H1 (cell line): ENCODE measurements at regions not wholly inside any gene's neighbourhood (a gene's known extent, or its start where the extent isn't known, plus 50 kb on each side); places are given as distances from the start of the nearest gene placed in this dataset.

ENCODE experiments used
- CEBPB ChIP-seq: IDR thresholded peaks from 2 replicates; pipeline ENCODE4 v1.6.1; 2012; ENCODE audit warnings: low read depth, low read length
- KDM5A ChIP-seq: fragments of 200-600 bp; IDR thresholded peaks from 2 replicates; pipeline ENCODE4 v1.7.1; 2012; ENCODE audit warnings: mild to moderate bottlenecking, low read length, inconsistent platforms, mixed read lengths
- NANOG ChIP-seq: IDR thresholded peaks from 2 replicates; pipeline ENCODE4 v1.6.1; 2011; ENCODE audit warnings: low read length, low read depth, mild to moderate bottlenecking, inconsistent platforms; ENCODE audit not compliant: insufficient read depth, poor library complexity, severe bottlenecking
- SIX5 ChIP-seq: IDR thresholded peaks from 2 replicates; pipeline ENCODE4 v1.6.1; 2011; ENCODE audit warnings: mild to moderate bottlenecking, low read depth, low read length
- SP1 ChIP-seq: IDR thresholded peaks from 2 replicates; pipeline ENCODE4 v1.6.1; 2011; ENCODE audit warnings: low read depth, low read length
- TF ChIP-seq, protein P1 (sequence below), 3 experiments: IDR thresholded peaks; 1 replicate in 2 of 3; 2 replicates in 1 of 3; pipeline versions ENCODE4 v1.5.1 to v1.6.1; 2011; ENCODE audit warnings: low read length in 3 of 3, mild to moderate bottlenecking in 3 of 3, inconsistent platforms in 2 of 3, low read depth in 1 of 3, moderate library complexity in 1 of 3; ENCODE audit not compliant: insufficient read depth in 1 of 3; ENCODE audit errors: control extremely low read depth in 1 of 3

GRCh38 chr3:61333192-61333961 lies 82.1 kb upstream of the FHIT start (continued):
- TF ChIP-seq SP1 (no peak), NANOG (no peak), SIX5 (no peak), KDM5A (no peak), CEBPB (no peak)
- TF ChIP-seq, protein P1, sequence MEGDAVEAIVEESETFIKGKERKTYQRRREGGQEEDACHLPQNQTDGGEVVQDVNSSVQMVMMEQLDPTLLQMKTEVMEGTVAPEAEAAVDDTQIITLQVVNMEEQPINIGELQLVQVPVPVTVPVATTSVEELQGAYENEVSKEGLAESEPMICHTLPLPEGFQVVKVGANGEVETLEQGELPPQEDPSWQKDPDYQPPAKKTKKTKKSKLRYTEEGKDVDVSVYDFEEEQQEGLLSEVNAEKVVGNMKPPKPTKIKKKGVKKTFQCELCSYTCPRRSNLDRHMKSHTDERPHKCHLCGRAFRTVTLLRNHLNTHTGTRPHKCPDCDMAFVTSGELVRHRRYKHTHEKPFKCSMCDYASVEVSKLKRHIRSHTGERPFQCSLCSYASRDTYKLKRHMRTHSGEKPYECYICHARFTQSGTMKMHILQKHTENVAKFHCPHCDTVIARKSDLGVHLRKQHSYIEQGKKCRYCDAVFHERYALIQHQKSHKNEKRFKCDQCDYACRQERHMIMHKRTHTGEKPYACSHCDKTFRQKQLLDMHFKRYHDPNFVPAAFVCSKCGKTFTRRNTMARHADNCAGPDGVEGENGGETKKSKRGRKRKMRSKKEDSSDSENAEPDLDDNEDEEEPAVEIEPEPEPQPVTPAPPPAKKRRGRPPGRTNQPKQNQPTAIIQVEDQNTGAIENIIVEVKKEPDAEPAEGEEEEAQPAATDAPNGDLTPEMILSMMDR (IDR thresholded peaks at IDR 0.05; ENCODE audit: control extremely low read depth in 1 of 3, insufficient read depth in 1 of 3, low read depth in 1 of 3, low read length in 3 of 3): no peak
